Neural cell (in vitro differentiated cells): ENCODE measurements at regions not wholly inside any gene's neighbourhood (a gene's known extent, or its start where the extent isn't known, plus 50 kb on each side); places are given as distances from the start of the nearest gene placed in this dataset.
"Not testable (repeated sequence)": the region's sequence is repeated elsewhere in the genome, so short reads cannot be mapped to it uniquely, and the experiment has no call there.

Source experiments
- H2AFZ ChIP-seq: fragments of 200-600, 300-800 bp; sonication (generic), shearing (Covaris generic); 2 replicates; pipeline ENCODE4 v1.6.0; 2014; ENCODE audit warnings: low read depth, mild to moderate bottlenecking, antibody characterized with exemption, low read length, moderate library complexity
- H3F3A ChIP-seq: fragments of 200-600 bp; shearing (Covaris generic); 2 replicates; pipeline ENCODE4 v1.6.1; 2016; ENCODE audit warnings: mild to moderate bottlenecking, moderate library complexity, mixed read lengths, antibody characterized with exemption, low read length; ENCODE audit not compliant: insufficient read depth, poor library complexity, severe bottlenecking
- H3K27ac ChIP-seq: fragments of 200-600, 300-800 bp; sonication (generic), shearing (Covaris generic); 2 replicates; pipeline ENCODE4 v1.5.1; 2014; ENCODE audit warnings: mild to moderate bottlenecking, low read length, moderate library complexity
- H3K27me3 ChIP-seq: fragments of 300-800, 200-600 bp; sonication (generic), shearing (Covaris generic); 2 replicates; pipeline ENCODE4 v1.6.0; 2014; ENCODE audit warnings: mild to moderate bottlenecking, low read depth, low read length, moderate library complexity; ENCODE audit not compliant: insufficient read depth
- H3K36me3 ChIP-seq: fragments of 300-800, 200-600 bp; sonication (generic), shearing (Covaris generic); 2 replicates; pipeline ENCODE4 v1.5.1; 2014; ENCODE audit warnings: mild to moderate bottlenecking, antibody characterized with exemption, low read length, moderate library complexity; ENCODE audit not compliant: insufficient read depth
- H3K4me2 ChIP-seq: fragments of 300-800, 200-600 bp; sonication (generic), shearing (Covaris generic); 2 replicates; pipeline ENCODE4 v1.6.0; 2014; ENCODE audit warnings: mild to moderate bottlenecking, low read length
- H3K4me3 ChIP-seq: fragments of 300-800, 200-600 bp; sonication (generic), shearing (Covaris generic); 2 replicates; pipeline ENCODE4 v1.5.1; 2014; ENCODE audit warnings: mild to moderate bottlenecking, low read length, moderate library complexity
- H3K79me2 ChIP-seq: fragments of 200-600 bp; shearing (Covaris generic); replicated peaks from 2 replicates; pipeline ENCODE4 v1.6.0; 2014; ENCODE audit warnings: mild to moderate bottlenecking, low read length, moderate library complexity; ENCODE audit not compliant: insufficient read depth
- H3K9ac ChIP-seq: fragments of 300-800, 200-600 bp; sonication (generic), shearing (Covaris generic); 2 replicates; pipeline ENCODE4 v1.6.1; 2016; ENCODE audit warnings: mild to moderate bottlenecking, low read length, mixed read lengths
- H3K9me2 ChIP-seq: fragments of 200-600 bp; shearing (Covaris generic); 2 replicates; pipeline ENCODE4 v1.6.1; 2016; ENCODE audit warnings: mild to moderate bottlenecking, low read length, mixed read lengths; ENCODE audit not compliant: insufficient read depth
- H3K9me3 ChIP-seq: fragments of 200-600, 300-800 bp; sonication (generic), shearing (Covaris generic); 2 replicates; pipeline ENCODE4 v1.6.1; 2016; ENCODE audit warnings: mild to moderate bottlenecking, mixed run types, low read length, moderate library complexity, mixed read lengths
- H4K20me1 ChIP-seq: fragments of 200-600 bp; shearing (Covaris generic); 2 replicates; pipeline ENCODE4 v1.6.1; 2016; ENCODE audit warnings: mild to moderate bottlenecking, mixed run types; ENCODE audit not compliant: insufficient read depth
- CTCF ChIP-seq: fragments of 450-650 bp; IDR thresholded peaks from 2 replicates; pipeline ENCODE4 v1.5.1; 2014; ENCODE audit warnings: antibody characterized with exemption, mild to moderate bottlenecking, moderate library complexity; ENCODE audit not compliant: poor library complexity, severe bottlenecking
- EP300 ChIP-seq: fragments of 450-650 bp; conservative IDR thresholded peaks from 2 replicates; pipeline ENCODE4 v1.6.1; 2014; ENCODE audit warnings: antibody characterized with exemption, mild to moderate bottlenecking, moderate library complexity; ENCODE audit not compliant: poor library complexity, severe bottlenecking
- EZH2 ChIP-seq: fragments of 200-600, 300-800 bp; shearing (Covaris generic), sonication (generic); IDR thresholded peaks from 2 replicates; pipeline ENCODE4 v1.6.1; 2014; ENCODE audit warnings: antibody characterized with exemption, low read length, borderline replicate concordance, mild to moderate bottlenecking; ENCODE audit not compliant: insufficient read depth, poor library complexity, severe bottlenecking
- MXI1 ChIP-seq: fragments of 450-650 bp; conservative IDR thresholded peaks from 2 replicates; pipeline ENCODE4 v1.6.1; 2014; ENCODE audit warnings: antibody characterized with exemption, mild to moderate bottlenecking; ENCODE audit not compliant: poor library complexity, severe bottlenecking
- RAD21 ChIP-seq: fragments of 450-650 bp; conservative IDR thresholded peaks from 2 replicates; pipeline ENCODE4 v1.6.1; 2014; ENCODE audit warnings: antibody characterized with exemption, mild to moderate bottlenecking, moderate library complexity
- REST ChIP-seq: IDR thresholded peaks from 2 replicates; pipeline ENCODE4 v1.6.1; 2012; ENCODE audit warnings: borderline replicate concordance
- SMC3 ChIP-seq: fragments of 450-650 bp; conservative IDR thresholded peaks from 2 replicates; pipeline ENCODE4 v1.6.1; 2014; ENCODE audit warnings: antibody characterized with exemption, mild to moderate bottlenecking, moderate library complexity; ENCODE audit not compliant: poor library complexity
- TAF1 ChIP-seq: IDR thresholded peaks from 2 replicates; pipeline ENCODE4 v1.6.1; 2012; ENCODE audit warnings: low read depth

- Histone ChIP-seq H3K79me2 (no peaks in the 10 kb centered on the region), H3K9me2 (no peaks in the 10 kb centered on the region), H3K27me3 (no peaks in the 10 kb centered on the region), H3K9me3 (no peaks in the 10 kb centered on the region), H2AFZ (no peak overlapping the region), H4K20me1 (no peaks in the 10 kb centered on the region), H3K27ac (peak overlapping the region; percentile 89), H3K9ac (no peak overlapping the region), H3K4me2 (no peak overlapping the region), H3K4me3 (no peak overlapping the region), H3K36me3 (no peaks in the 10 kb centered on the region), H3F3A (no peaks in the 10 kb centered on the region)
- no peak for TF ChIP-seq TAF1
Measured at GRCh38 chr5:158494541-158494940, 605.2 kb downstream of the EBF1 start.

- H3K4me2 ChIP-seq, H3K79me2 ChIP-seq, H3K9ac ChIP-seq, H4K20me1 ChIP-seq, H2AFZ ChIP-seq, H3K9me2 ChIP-seq, H3K4me3 ChIP-seq, H3K9me3 ChIP-seq, H3K27ac ChIP-seq, H3K27me3 ChIP-seq, H3F3A ChIP-seq, H3K36me3 ChIP-seq: not testable (repeated sequence)
Measured at GRCh38 chr5:158494044-158494443, 605.7 kb downstream of the EBF1 start.

GRCh38 chr5:158492841-158493242 lies 606.9 kb downstream of the EBF1 start:
- H4K20me1 ChIP-seq = no peaks in the 10 kb centered on the region
- no peak overlapping the region for H3K27ac ChIP-seq
- H3K9me3 ChIP-seq = no peaks in the 10 kb centered on the region
- no peak overlapping the region for H3K9ac ChIP-seq
- no peaks in the 10 kb centered on the region for H3K9me2 ChIP-seq
- TF ChIP-seq CTCF (no peak), MXI1 (no peak), SMC3 (no peak), EZH2 (no peak), EP300 (no peak), RAD21 (no peak), TAF1 (no peak), REST (no peak)
- H3K79me2 ChIP-seq = no peaks in the 10 kb centered on the region
- H3K4me3 ChIP-seq = no peak overlapping the region
- H3K4me2 ChIP-seq = no peak overlapping the region
- no peaks in the 10 kb centered on the region for H3F3A ChIP-seq
- H3K36me3 ChIP-seq = no peaks in the 10 kb centered on the region
- H3K27me3 ChIP-seq = no peaks in the 10 kb centered on the region
- no peak overlapping the region for H2AFZ ChIP-seq
